NCI-H2029 (cell line): ENCODE measurements at regions not wholly inside any gene's neighbourhood (a gene's known extent, or its start where the extent isn't known, plus 50 kb on each side); places are given as distances from the start of the nearest gene placed in this dataset.

Experiments
- DNase-seq: peaks from one replicate; lab custom pipeline; 2025; lab: John Stamatoyannopoulos, UW

GRCh38 chr2:66802877-66803276 lies 368.0 kb downstream of the MEIS1 start:
- no peak for DNase-seq

- DNase-seq, result no peak
Measured at GRCh38 chr2:66803726-66804125, 368.8 kb downstream of the MEIS1 start.

- DNase-seq, result no peak
Measured at GRCh38 chr2:66805016-66805865, 370.3 kb downstream of the MEIS1 start.

GRCh38 chr2:66805968-66806367 lies 371.0 kb downstream of the MEIS1 start:
- DNase-seq, result no peak

- DNase-seq, result no peak
Measured at GRCh38 chr2:66813525-66813924, 378.6 kb downstream of the MEIS1 start.

- DNase-seq, result no peak
Measured at GRCh38 chr2:66813976-66814375, 379.1 kb downstream of the MEIS1 start.

- no peak for DNase-seq
Measured at GRCh38 chr2:66814916-66815315, 380.0 kb downstream of the MEIS1 start.

GRCh38 chr2:66815886-66816285 lies 381.0 kb downstream of the MEIS1 start:
- DNase-seq, result no peak

- no peak for DNase-seq
Measured at GRCh38 chr2:66821168-66821567, 386.2 kb downstream of the MEIS1 start.

- DNase-seq, result no peak
Measured at GRCh38 chr2:66822186-66822585, 387.3 kb downstream of the MEIS1 start.

GRCh38 chr2:66824926-66825325 lies 390.0 kb downstream of the MEIS1 start:
- DNase-seq, result no peak

GRCh38 chr2:66827851-66828250 lies 392.9 kb downstream of the MEIS1 start:
- no peak for DNase-seq

- no peak for DNase-seq
Measured at GRCh38 chr2:66828876-66829275, 394.0 kb downstream of the MEIS1 start.

GRCh38 chr2:66830881-66831280 lies 396.0 kb downstream of the MEIS1 start:
- no peak for DNase-seq

GRCh38 chr2:66832646-66833435 lies 397.9 kb downstream of the MEIS1 start:
- no peak for DNase-seq

- DNase-seq, result no peak
Measured at GRCh38 chr2:66834859-66835258, 399.9 kb downstream of the MEIS1 start.

GRCh38 chr2:66836851-66837250 lies 401.9 kb downstream of the MEIS1 start:
- no peak for DNase-seq

GRCh38 chr2:66839551-66840320 lies 404.8 kb downstream of the MEIS1 start:
- DNase-seq, result no peak

- no peak for DNase-seq
Measured at GRCh38 chr2:66840321-66841002, 405.5 kb downstream of the MEIS1 start.

GRCh38 chr2:66843847-66844246 lies 408.9 kb downstream of the MEIS1 start:
- DNase-seq, result no peak

GRCh38 chr2:66845307-66845706 lies 410.4 kb downstream of the MEIS1 start:
- DNase-seq, result no peak

- no peak for DNase-seq
Measured at GRCh38 chr2:66846887-66847286, 412.0 kb downstream of the MEIS1 start.
